Endothelial cell of umbilical vein (primary cell): ENCODE measurements at regions not wholly inside any gene's neighbourhood (a gene's known extent, or its start where the extent isn't known, plus 50 kb on each side); places are given as distances from the start of the nearest gene placed in this dataset.

Experiments
- BruUV-seq: library from RNA; stranded (reverse); fragments of 400-500 nt; replicated peaks from 2 replicates; lab custom pipeline; 2021; lab: Mats Ljungman, UMichigan
- CTCF ChIA-PET: fragments of 300-600, 350-600 bp; sonication (Branson Sonifier 250); formaldehyde crosslinking; loops from one replicate; lab custom pipeline; 2021; ENCODE audit warnings: antibody characterized with exemption, inconsistent platforms; lab: Charles Lee
- POLR2A ChIA-PET: fragments of 300-600, 350-600 bp; sonication (Branson Sonifier 250); formaldehyde crosslinking; loops from one replicate; lab custom pipeline; 2021; ENCODE audit warnings: antibody characterized with exemption, inconsistent platforms; lab: Charles Lee
- DNase-seq: peaks from one replicate; pipeline ENCODE4 v3.0.0-alpha.2; 2011; ENCODE audit warnings: low read depth, low spot score
- FAIRE-seq: peaks from 2 replicates; lab custom pipeline; 2011; peaks lifted over from hg19 to GRCh38; lab: Jason Lieb, UNC
- H2AFZ ChIP-seq: 2 replicates; pipeline ENCODE4 v1.6.0; 2012; ENCODE audit warnings: low read depth, low read length, control low read depth, inconsistent platforms
- H3K27ac ChIP-seq: 2 replicates; pipeline ENCODE4 v1.5.1; 2011; ENCODE audit warnings: low read depth, mild to moderate bottlenecking, control low read depth, low read length, moderate library complexity; ENCODE audit not compliant: insufficient read depth
- H3K27me3 ChIP-seq, 2 experiments: 2 replicates each; pipeline versions ENCODE4 v1.6.0 to v1.6.1; 2011; ENCODE audit warnings: low read length in 2 of 2, mixed read lengths in 1 of 2; ENCODE audit not compliant: control insufficient read depth in 2 of 2, insufficient read depth in 2 of 2
- H3K36me3 ChIP-seq, 2 experiments: 2 replicates in 1 of 2; 3 replicates in 1 of 2; pipeline ENCODE4 v1.5.1; 2011; ENCODE audit warnings: low read length in 2 of 2, mild to moderate bottlenecking in 1 of 2, moderate library complexity in 1 of 2; ENCODE audit not compliant: control insufficient read depth in 2 of 2, insufficient read depth in 2 of 2; ENCODE audit errors: extremely low read depth in 1 of 2
- H3K4me1 ChIP-seq: 3 replicates; pipeline ENCODE4 v1.5.1; 2011; ENCODE audit warnings: mild to moderate bottlenecking, low read length; ENCODE audit not compliant: control insufficient read depth, insufficient read depth; ENCODE audit errors: extremely low read depth
- H3K4me2 ChIP-seq: 2 replicates; pipeline ENCODE4 v1.6.1; 2011; ENCODE audit warnings: low read length, control low read depth, mixed read lengths; ENCODE audit not compliant: insufficient read depth
- H3K4me3 ChIP-seq, 3 experiments: fragments of 200-600 bp in 1 of 3; sonication (generic), shearing (Covaris generic) in 1 of 3; replicated peaks in 1 of 3; 2 replicates each; pipeline ENCODE4 v1.5.1; 2011 to 2016; ENCODE audit warnings: control low read depth in 3 of 3, low read length in 3 of 3, mild to moderate bottlenecking in 2 of 3, inconsistent platforms in 1 of 3, low read depth in 1 of 3, moderate library complexity in 1 of 3; ENCODE audit not compliant: insufficient read depth in 1 of 3
- H3K79me2 ChIP-seq: 2 replicates; pipeline ENCODE4 v1.6.0; 2012; ENCODE audit warnings: low read length, inconsistent platforms; ENCODE audit not compliant: control insufficient read depth, insufficient read depth
- H3K9ac ChIP-seq: replicated peaks from 2 replicates; pipeline ENCODE3; 2011; ENCODE audit warnings: low read length, control low read depth; ENCODE audit not compliant: insufficient read depth; ENCODE audit errors: extremely low read depth
- H3K9me1 ChIP-seq: replicated peaks from 3 replicates; pipeline ENCODE4 v1.6.0; 2011; ENCODE audit warnings: mild to moderate bottlenecking, low read length; ENCODE audit not compliant: control insufficient read depth, insufficient read depth; ENCODE audit errors: extremely low read depth
- H3K9me3 ChIP-seq: replicated peaks from 2 replicates; pipeline ENCODE4 v1.5.1; 2012; ENCODE audit warnings: low read length, inconsistent platforms; ENCODE audit not compliant: control insufficient read depth, insufficient read depth
- H4K20me1 ChIP-seq: replicated peaks from 2 replicates; pipeline ENCODE3; 2011; ENCODE audit warnings: mild to moderate bottlenecking, low read length; ENCODE audit not compliant: control insufficient read depth, insufficient read depth; ENCODE audit errors: extremely low read depth
- CTCF ChIP-seq, 2 donors: IDR thresholded peaks; 1 replicate in 1 of 2; 2 replicates in 1 of 2; pipeline ENCODE4 v1.5.1; 2011; ENCODE audit warnings: low read length in 2 of 2, mild to moderate bottlenecking in 2 of 2, moderate library complexity in 2 of 2, control low read depth in 1 of 2, inconsistent platforms in 1 of 2, low read depth in 1 of 2; ENCODE audit not compliant: insufficient read depth in 1 of 2; ENCODE audit errors: extremely low read depth in 1 of 2
- EZH2 ChIP-seq: IDR thresholded peaks from 2 replicates; pipeline ENCODE4 v1.6.1; 2012; ENCODE audit warnings: borderline replicate concordance, low read depth, mild to moderate bottlenecking, moderate library complexity, low read length, inconsistent platforms; ENCODE audit not compliant: severe bottlenecking
- FOS ChIP-seq: IDR thresholded peaks from 2 replicates; pipeline ENCODE4 v1.6.1; 2011; ENCODE audit warnings: mild to moderate bottlenecking, low read length, moderate library complexity, borderline replicate concordance; ENCODE audit not compliant: insufficient read depth
- GATA2 ChIP-seq: IDR thresholded peaks from 2 replicates; pipeline ENCODE4 v1.7.0; 2011; ENCODE audit warnings: low read depth, mild to moderate bottlenecking, moderate library complexity, mixed read lengths, low read length; ENCODE audit not compliant: insufficient read length, insufficient read depth
- JUN ChIP-seq: IDR thresholded peaks from 2 replicates; pipeline ENCODE4 v1.6.1; 2011; ENCODE audit warnings: borderline replicate concordance, low read depth; ENCODE audit not compliant: insufficient read length, insufficient read depth
- MAX ChIP-seq: IDR thresholded peaks from 2 replicates; pipeline ENCODE4 v1.6.1; 2011; ENCODE audit not compliant: insufficient read depth, insufficient read length
- MYC ChIP-seq: IDR thresholded peaks from one replicate; pipeline ENCODE4 v1.6.1; 2011; ENCODE audit warnings: mild to moderate bottlenecking, low read depth, low read length
- POLR2A ChIP-seq: IDR thresholded peaks from 2 replicates; pipeline ENCODE4 v1.6.1; 2012; ENCODE audit warnings: low read depth, mild to moderate bottlenecking, control low read depth, low read length
- POLR2AphosphoS5 ChIP-seq: IDR thresholded peaks from 2 replicates; pipeline ENCODE4 v1.6.1; 2012; ENCODE audit warnings: low read depth, mild to moderate bottlenecking, control low read depth, low read length, moderate library complexity; ENCODE audit not compliant: insufficient read depth
- dilution Hi-C: fragments of 300-500 bp; cut with MboI; formaldehyde crosslinking; loops from one replicate; pipeline ENCODE4 v1.15.0; 2019; ENCODE audit warnings: low sequenced_read_pairs; ENCODE audit not compliant: extremely low pct_ligation_motif_present
- intact Hi-C: fragments of 100-400 bp; cut with micrococcal nuclease; formaldehyde crosslinking; loops from one replicate; pipeline ENCODE4 v1.10.0; 2022

GRCh38 chr13:111872475-111873150 is 194.3 kb upstream of the SOX1 start:
- DNase-seq (no peak), FAIRE-seq (no peak)
- Histone ChIP-seq H3K79me2 (no peaks in the 10 kb centered on the region), H3K36me3 (no peaks in the 10 kb centered on the region), H3K4me1 (no peaks in the 10 kb centered on the region), H3K27ac (no peak overlapping the region), H3K9me1 (no peaks in the 10 kb centered on the region), H3K4me2 (no peak overlapping the region), H3K4me3 (no peak overlapping the region), H3K27me3 (no peaks in the 10 kb centered on the region), H2AFZ (no peak overlapping the region), H4K20me1 (no peaks in the 10 kb centered on the region), H3K9ac (no peak overlapping the region), H3K9me3 (no peaks in the 10 kb centered on the region)
- dilution Hi-C loops: no loop called here
- POLR2A ChIA-PET: no interaction called here
- no TSS peak for BruUV-seq
- no peak for TF ChIP-seq GATA2
- no peak for TF ChIP-seq EZH2
- no peak for TF ChIP-seq JUN
- no peak for TF ChIP-seq FOS
- no peak for TF ChIP-seq POLR2A
- TF ChIP-seq MAX: no peak
- TF ChIP-seq CTCF (IDR thresholded peaks at IDR 0.05; ENCODE audit: extremely low read depth in 1 of 2, insufficient read depth in 1 of 2, low read depth in 1 of 2, low read length in 2 of 2): no peak
- no peak for TF ChIP-seq POLR2AphosphoS5
- TF ChIP-seq MYC: no peak
- CTCF ChIA-PET: no interaction called here
- intact Hi-C loops: no loop called here
